HG02610 (cell line): ENCODE measurements at regions not wholly inside any gene's neighbourhood (a gene's known extent, or its start where the extent isn't known, plus 50 kb on each side); places are given as distances from the start of the nearest gene placed in this dataset.

Experiments used
- ATAC-seq: cut with Tn5 transposase; IDR thresholded peaks from one replicate; pipeline ENCODE4 v1.9.1; 2021; ENCODE audit warnings: mild to moderate bottlenecking, moderate library complexity; ENCODE audit not compliant: unreplicated experiment

GRCh38 chr3:124648551-124648950 is 81.7 kb upstream of the UMPS start:
- no peak for ATAC-seq

DNA sequence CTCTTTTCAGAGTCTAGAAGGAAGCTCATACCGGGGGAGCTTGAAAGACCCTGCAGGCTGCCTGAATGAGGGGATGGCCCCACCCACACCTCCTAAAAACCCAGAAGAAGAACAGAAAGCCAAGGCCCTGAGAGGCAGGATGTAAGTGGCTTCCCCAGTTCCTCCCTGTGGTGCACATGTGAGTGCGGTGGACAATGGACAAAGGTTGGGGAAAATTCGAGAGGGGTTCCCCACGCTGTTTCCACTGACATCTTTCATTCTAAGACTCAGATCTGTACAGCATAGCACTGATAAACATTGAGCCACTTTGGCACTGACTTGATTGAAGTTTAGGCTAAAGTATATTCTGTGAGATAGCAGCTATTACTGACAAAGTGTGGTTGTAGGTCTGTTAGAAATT is 79.5 kb upstream of the UMPS start:
- peak; percentile 76 for ATAC-seq

DNA sequence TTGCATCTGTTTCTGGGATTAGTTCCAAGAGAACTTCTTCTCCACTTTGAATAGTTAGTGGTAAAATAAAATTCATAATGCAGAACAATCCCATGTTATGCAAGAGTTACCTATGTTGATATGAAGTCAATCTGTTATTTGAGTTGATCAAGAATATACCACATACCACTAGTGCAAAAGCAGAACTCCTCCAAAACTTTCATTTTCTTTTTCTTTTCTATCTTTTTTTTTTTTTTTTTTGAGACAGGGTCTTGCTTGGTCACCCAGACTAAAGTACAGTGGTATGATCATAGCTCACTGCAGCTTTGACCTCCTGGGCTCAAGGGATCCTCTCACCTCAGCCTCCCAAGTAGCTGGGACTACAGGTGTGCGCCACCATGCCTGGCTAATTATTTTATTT is 78.8 kb upstream of the UMPS start:
- peak; percentile 10 for ATAC-seq

DNA sequence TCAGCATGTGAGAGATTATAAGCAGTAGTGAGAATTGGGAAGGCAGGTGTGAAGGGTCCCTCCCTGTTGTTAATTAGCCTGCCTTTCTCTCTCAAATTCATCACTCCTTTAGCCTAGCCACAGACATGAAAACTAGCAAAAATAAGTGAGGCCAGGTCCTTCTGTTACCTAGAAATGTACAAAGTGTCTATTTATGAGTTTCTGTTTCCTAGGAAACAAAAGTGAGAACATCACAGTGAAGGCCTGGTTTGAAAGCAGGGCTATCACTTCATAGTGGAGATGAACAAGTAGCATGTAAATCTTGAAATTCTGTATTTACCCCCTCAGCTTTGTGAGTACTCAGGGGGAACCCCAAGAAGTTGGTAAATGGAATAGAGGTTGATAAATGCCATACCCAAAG is 78.2 kb upstream of the UMPS start:
- ATAC-seq, result no peak

- ATAC-seq, result no peak
Observed at GRCh38 chr3:124653071-124653796, 77.0 kb upstream of the UMPS start.

DNA sequence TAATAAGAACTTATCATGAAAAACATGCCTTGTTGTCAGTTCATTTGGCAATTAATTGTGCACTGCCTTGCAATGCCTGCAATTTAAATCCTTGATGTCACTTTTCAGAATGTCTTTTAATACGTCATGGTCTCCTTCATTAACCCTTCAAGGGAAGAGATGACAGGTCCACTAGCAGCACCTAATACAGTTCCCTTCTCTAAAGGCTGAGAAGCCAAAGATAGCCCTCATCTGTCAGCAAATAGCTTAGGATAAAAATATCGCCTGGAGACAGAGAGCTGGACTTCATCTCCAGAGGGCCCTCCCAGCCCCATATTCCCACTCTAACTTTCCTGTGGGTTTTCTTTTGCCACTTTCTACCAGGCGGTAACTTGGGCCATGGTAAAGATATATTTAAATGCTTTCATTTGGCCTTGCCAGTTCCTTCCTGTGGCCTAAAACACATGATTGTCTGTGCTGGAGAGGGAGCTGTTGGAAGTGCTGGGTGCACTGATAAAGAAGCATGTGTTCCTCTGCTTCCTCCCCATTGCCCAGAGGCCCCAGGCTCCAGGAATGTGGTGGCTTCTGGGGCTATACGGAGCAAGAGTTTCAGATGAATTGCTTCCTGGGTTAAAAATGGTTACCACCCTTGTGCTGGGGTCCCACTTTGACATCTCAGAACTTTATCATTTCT is 76.3 kb upstream of the UMPS start:
- no peak for ATAC-seq

- ATAC-seq, result no peak
Observed at GRCh38 chr3:124654470-124654845, 75.8 kb upstream of the UMPS start.

DNA sequence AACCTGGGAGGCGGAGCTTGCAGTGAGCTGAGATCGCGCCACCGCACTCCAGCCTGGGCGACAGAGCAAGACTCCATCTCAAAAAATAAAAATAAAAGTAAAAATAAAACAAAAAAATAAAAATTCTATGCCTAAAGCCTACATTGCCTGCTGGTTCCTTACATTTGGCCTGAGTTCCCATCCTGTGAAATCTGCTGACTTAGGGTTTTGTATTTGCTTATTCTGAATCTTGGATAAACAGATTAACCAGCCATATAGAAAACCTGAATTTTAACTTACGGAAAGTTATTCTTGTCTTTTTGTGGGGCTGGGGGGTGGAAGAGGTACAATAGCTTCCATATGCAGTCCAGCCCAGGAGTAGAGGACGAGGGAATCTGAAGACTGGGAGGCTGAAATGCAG is 73.7 kb upstream of the UMPS start:
- no peak for ATAC-seq

DNA sequence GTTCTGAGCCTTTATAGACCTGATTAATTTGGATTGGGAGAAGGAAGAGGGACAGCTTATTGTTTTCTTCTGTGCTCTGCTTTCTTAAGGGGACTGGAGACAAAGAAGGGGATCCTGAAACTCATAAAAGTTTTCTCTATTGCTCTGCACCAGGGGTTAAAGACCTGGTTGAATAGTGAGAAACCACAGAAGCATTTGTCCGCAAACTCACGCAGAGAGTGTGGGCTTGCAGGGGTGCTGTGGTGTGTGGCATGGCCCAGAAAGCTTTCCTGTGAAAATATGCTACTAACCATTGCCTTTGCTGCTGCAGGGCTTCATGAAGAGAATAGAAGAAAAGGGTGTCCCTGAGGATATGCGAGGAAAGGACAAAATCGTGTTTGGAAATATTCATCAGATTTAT is 73.1 kb upstream of the UMPS start:
- no peak for ATAC-seq

DNA sequence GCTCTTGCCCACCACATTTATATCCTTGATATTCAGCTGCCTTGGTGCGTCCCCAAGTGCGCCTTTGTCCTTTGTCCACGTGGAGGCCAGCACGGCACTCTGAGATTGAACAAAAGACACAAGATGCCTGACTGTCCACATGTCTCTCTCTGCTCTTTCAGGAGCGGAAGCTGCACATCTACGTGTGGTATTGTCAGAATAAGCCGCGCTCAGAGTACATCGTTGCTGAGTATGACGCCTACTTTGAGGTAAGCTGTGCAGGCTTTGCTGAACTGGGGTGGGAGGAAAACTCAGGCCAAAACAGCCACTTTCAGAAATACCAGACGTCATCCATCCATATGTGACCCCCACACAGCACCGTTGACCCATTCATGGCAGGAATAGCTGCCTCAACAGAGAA is 72.0 kb upstream of the UMPS start:
- no peak for ATAC-seq

GRCh38 chr3:124659175-124659574 is 71.1 kb upstream of the UMPS start:
- no peak for ATAC-seq

DNA sequence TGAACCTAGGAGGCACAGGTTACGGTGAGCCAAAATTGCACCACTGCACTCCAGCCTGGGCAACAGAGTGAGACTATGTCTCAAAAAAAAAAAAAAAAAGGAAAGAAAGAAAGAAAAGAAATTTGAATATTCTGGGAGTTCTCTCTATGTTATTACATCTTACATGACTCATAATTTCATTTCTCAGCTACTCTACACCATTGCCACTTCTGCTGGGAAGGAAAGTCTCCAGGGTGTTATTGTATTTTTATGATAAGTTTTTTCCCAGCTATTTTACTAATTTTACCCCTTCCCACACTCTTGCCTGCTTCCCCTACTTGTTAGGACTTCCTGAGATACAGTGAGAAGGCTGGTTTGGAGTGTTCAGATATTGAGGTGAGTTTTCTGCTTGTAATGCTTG is 69.7 kb upstream of the UMPS start:
- ATAC-seq, result no peak

- ATAC-seq, result no peak
Observed at GRCh38 chr3:124663690-124664089, 66.6 kb upstream of the UMPS start.

DNA sequence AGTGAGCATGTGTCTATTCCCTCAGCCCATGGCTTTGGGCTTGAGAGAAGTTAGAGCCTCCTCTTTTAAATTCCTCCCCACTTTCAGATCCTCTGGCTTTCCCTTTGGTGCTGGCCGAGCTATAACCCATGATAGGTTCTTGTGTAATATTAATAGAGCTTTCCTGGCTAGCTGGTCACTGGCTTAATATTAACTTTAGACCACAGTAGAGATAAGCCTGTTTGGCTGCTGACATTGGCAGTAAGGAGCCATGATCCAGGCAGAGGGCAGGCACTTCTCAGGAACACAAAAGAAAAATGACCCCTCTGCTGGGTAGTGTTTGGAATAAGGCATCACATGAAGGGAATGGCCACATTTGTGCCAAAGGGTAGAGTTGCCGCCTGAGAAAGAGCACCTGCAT is 65.4 kb upstream of the UMPS start:
- no peak for ATAC-seq

GRCh38 chr3:124666067-124666466 is 64.2 kb upstream of the UMPS start:
- ATAC-seq, result no peak

- no peak for ATAC-seq
Observed at GRCh38 chr3:124669470-124669869, 60.8 kb upstream of the UMPS start.

GRCh38 chr3:124671106-124671505 is 59.1 kb upstream of the UMPS start:
- ATAC-seq, result no peak

GRCh38 chr3:124674336-124674735 is 55.9 kb upstream of the UMPS start:
- no peak for ATAC-seq

- ATAC-seq, result no peak
Observed at GRCh38 chr3:124676236-124676635, 54.0 kb upstream of the UMPS start.

DNA sequence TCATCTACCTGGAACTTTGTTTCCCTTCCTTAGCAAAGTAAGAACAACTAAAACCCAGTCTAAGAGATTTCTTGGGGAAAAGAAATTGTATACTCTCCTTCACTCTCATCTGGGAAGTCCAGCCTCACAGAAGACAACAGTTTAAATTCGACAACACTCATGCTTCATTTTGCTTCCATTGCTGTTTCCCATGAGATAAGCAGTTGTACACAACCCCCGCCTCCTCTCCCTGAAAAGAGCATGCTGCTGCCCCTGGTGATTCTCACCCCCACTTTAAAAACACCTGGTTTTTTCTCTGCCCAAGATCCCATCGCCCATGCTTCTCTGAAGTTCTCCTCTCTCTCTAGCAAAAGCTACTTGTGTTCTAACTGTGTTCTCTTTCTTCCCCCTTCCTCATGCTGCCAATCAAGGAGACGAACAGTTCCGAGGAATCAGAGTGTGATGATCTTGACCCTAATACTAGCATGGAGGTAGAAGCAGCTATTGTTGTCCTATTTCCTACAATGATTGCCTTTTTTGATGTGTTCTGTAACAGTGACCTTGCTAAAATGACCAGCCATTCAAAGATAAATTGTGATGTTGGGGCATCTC is 51.1 kb upstream of the UMPS start:
- ATAC-seq, result no peak
